ENCODE measurements at regions not wholly inside any gene's neighbourhood (a gene's known extent, or its start where the extent isn't known, plus 50 kb on each side); places are given as distances from the start of the nearest gene placed in this dataset.

- no peak for DNase-seq (ENCODE audit: insufficient read length, low spot score, missing footprints)
- no peaks in the 10 kb centered on the region for H3K9me3 ChIP-seq (ENCODE audit: low read depth, low read length)
- H3K79me2 ChIP-seq (ENCODE audit: insufficient read depth, low read length) = no peaks in the 10 kb centered on the region
- no peaks in the 10 kb centered on the region for H4K20me1 ChIP-seq (ENCODE audit: insufficient read depth, low read length)
- TF ChIP-seq, protein P1, sequence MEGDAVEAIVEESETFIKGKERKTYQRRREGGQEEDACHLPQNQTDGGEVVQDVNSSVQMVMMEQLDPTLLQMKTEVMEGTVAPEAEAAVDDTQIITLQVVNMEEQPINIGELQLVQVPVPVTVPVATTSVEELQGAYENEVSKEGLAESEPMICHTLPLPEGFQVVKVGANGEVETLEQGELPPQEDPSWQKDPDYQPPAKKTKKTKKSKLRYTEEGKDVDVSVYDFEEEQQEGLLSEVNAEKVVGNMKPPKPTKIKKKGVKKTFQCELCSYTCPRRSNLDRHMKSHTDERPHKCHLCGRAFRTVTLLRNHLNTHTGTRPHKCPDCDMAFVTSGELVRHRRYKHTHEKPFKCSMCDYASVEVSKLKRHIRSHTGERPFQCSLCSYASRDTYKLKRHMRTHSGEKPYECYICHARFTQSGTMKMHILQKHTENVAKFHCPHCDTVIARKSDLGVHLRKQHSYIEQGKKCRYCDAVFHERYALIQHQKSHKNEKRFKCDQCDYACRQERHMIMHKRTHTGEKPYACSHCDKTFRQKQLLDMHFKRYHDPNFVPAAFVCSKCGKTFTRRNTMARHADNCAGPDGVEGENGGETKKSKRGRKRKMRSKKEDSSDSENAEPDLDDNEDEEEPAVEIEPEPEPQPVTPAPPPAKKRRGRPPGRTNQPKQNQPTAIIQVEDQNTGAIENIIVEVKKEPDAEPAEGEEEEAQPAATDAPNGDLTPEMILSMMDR (IDR thresholded peaks at IDR 0.05; ENCODE audit: extremely low read depth, low read depth, low read length) = no peak
- no peaks in the 10 kb centered on the region for H3K36me3 ChIP-seq (ENCODE audit: insufficient read depth, low read length)
- no peak overlapping the region for H3K27ac ChIP-seq (ENCODE audit: low read depth, low read length)
- H3K4me2 ChIP-seq (ENCODE audit: insufficient read depth, low read length) = no peak overlapping the region
- no peak overlapping the region for H3K4me3 ChIP-seq (ENCODE audit: insufficient read depth, low read length)
- no peaks in the 10 kb centered on the region for H3K27me3 ChIP-seq (ENCODE audit: insufficient read depth, low read length)
- H3K4me1 ChIP-seq (ENCODE audit: insufficient read depth, low read length) = no peaks in the 10 kb centered on the region
- no peak overlapping the region for H2AFZ ChIP-seq (ENCODE audit: low read length)
These were observed 146.6 kb upstream of the MRPS22 start for GRCh38 chr3:139197251-139197650.

DNA sequence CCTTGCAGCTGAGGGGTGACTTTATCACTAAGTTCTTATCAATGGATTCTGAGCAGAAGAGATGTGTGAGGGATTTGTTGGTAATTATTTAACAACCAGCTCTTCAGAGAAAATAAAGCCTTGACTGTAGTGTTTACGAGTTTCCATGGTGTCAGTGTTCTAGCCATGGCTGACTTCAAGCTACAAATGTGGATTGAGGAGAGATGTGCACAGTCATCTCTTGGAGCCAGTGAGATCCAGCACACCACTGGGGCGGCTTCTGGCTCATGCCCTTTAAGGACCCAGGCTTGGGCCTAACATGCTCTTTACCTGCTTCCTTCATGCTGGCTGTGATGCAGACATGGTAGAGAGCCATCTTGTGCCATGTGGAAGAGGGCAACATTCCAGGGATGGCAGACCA, 145.6 kb upstream of the MRPS22 start:
- DNase-seq (ENCODE audit: insufficient read length, low spot score, missing footprints) = no peak
- no peaks in the 10 kb centered on the region for H3K36me3 ChIP-seq (ENCODE audit: insufficient read depth, low read length)
- H3K27ac ChIP-seq (ENCODE audit: low read depth, low read length) = no peak overlapping the region
- TF ChIP-seq, protein P1 (IDR thresholded peaks at IDR 0.05; ENCODE audit: extremely low read depth, low read depth, low read length) = no peak
- H3K79me2 ChIP-seq (ENCODE audit: insufficient read depth, low read length) = no peaks in the 10 kb centered on the region
- no peak overlapping the region for H3K4me2 ChIP-seq (ENCODE audit: insufficient read depth, low read length)
- H3K4me1 ChIP-seq (ENCODE audit: insufficient read depth, low read length) = no peaks in the 10 kb centered on the region
- H2AFZ ChIP-seq (ENCODE audit: low read length) = peak overlapping the region; percentile 33
- H3K27me3 ChIP-seq (ENCODE audit: insufficient read depth, low read length) = no peaks in the 10 kb centered on the region
- H3K9me3 ChIP-seq (ENCODE audit: low read depth, low read length) = no peaks in the 10 kb centered on the region
- H4K20me1 ChIP-seq (ENCODE audit: insufficient read depth, low read length) = no peaks in the 10 kb centered on the region
- H3K4me3 ChIP-seq (ENCODE audit: insufficient read depth, low read length) = no peak overlapping the region

- Histone ChIP-seq H3K36me3 (ENCODE audit: insufficient read depth, low read length) (no peaks in the 10 kb centered on the region), H3K4me1 (ENCODE audit: insufficient read depth, low read length) (no peaks in the 10 kb centered on the region), H3K4me2 (ENCODE audit: insufficient read depth, low read length) (no peak overlapping the region), H2AFZ (ENCODE audit: low read length) (peak overlapping the region; percentile 19), H3K4me3 (ENCODE audit: insufficient read depth, low read length) (no peak overlapping the region), H3K27ac (ENCODE audit: low read depth, low read length) (no peak overlapping the region), H3K79me2 (ENCODE audit: insufficient read depth, low read length) (no peaks in the 10 kb centered on the region), H3K9me3 (ENCODE audit: low read depth, low read length) (no peaks in the 10 kb centered on the region), H4K20me1 (ENCODE audit: insufficient read depth, low read length) (no peaks in the 10 kb centered on the region), H3K27me3 (ENCODE audit: insufficient read depth, low read length) (peaks cover 2% of the 10 kb centered on the region)
- TF ChIP-seq, protein P1 (IDR thresholded peaks at IDR 0.05; ENCODE audit: extremely low read depth, low read depth, low read length) = no peak
- DNase-seq (ENCODE audit: insufficient read length, low spot score, missing footprints) = peak; percentile 36
These were observed 144.9 kb upstream of the MRPS22 start for GRCh38 chr3:139198929-139199328.

DNA sequence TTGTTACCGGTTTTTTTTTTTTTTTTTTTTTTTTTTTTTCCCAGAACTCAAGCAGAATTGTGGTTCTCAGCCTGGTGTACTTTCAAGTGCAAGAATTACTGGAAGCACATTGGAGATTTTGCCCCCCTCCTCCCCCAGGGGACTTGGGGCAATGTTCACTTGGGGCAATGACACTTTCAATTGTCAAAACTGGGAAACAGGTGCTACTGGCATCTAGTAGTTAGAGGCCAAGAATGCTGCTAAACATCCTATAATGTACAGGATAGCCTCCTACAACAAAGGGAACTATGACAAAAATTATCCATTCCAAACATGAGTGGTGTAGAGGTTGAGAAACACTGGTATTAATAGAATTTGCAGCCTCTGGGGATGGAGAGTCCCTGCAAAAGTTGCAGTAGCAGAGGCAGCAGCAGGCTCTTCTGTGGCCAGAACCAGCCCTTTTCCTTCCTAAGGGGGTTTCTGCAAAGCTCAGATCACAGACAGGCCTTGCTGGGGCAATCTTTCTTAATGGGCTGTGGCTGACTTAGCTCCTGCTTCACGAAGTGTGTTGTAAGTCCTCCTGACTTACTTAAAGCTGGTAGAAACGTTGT, 144.3 kb upstream of the MRPS22 start:
- Histone ChIP-seq H3K4me2 (ENCODE audit: insufficient read depth, low read length) (no peak overlapping the region), H4K20me1 (ENCODE audit: insufficient read depth, low read length) (no peaks in the 10 kb centered on the region), H3K79me2 (ENCODE audit: insufficient read depth, low read length) (no peaks in the 10 kb centered on the region), H3K9me3 (ENCODE audit: low read depth, low read length) (no peaks in the 10 kb centered on the region), H3K27ac (ENCODE audit: low read depth, low read length) (no peak overlapping the region), H3K27me3 (ENCODE audit: insufficient read depth, low read length) (peaks cover 3% of the 10 kb centered on the region), H3K4me3 (ENCODE audit: insufficient read depth, low read length) (no peak overlapping the region), H3K36me3 (ENCODE audit: insufficient read depth, low read length) (no peaks in the 10 kb centered on the region), H3K4me1 (ENCODE audit: insufficient read depth, low read length) (no peaks in the 10 kb centered on the region), H2AFZ (ENCODE audit: low read length) (no peak overlapping the region)
- no peak for DNase-seq (ENCODE audit: insufficient read length, low spot score, missing footprints)
- TF ChIP-seq, protein P1 (IDR thresholded peaks at IDR 0.05; ENCODE audit: extremely low read depth, low read depth, low read length) = no peak
